GM21737 (cell line): ENCODE measurements at regions not wholly inside any gene's neighbourhood (a gene's known extent, or its start where the extent isn't known, plus 50 kb on each side); places are given as distances from the start of the nearest gene placed in this dataset.
A peak's percentile ranks its signal among the peaks of the same experiment; 100 is the strongest.
"Not testable (repeated sequence)": the region's sequence is repeated elsewhere in the genome, so short reads cannot be mapped to it uniquely, and the experiment has no call there.

ENCODE experiments used
- ATAC-seq: cut with Tn5 transposase; IDR thresholded peaks from one replicate; pipeline ENCODE4 v1.9.1; 2021; ENCODE audit warnings: mild to moderate bottlenecking, moderate library complexity; ENCODE audit not compliant: unreplicated experiment

- not testable (repeated sequence) for ATAC-seq
Observed at GRCh38 chr3:125914608-125915436, 54.2 kb upstream of the ROPN1B start.

GRCh38 chr3:125915437-125915787, 53.6 kb upstream of the ROPN1B start:
- not testable (repeated sequence) for ATAC-seq

- peak; percentile 88 for ATAC-seq
Observed at GRCh38 chr3:125915792-125916375, 53.1 kb upstream of the ROPN1B start.

- ATAC-seq, result peak; percentile 81
Observed at GRCh38 chr3:125916376-125916978, 52.5 kb upstream of the ROPN1B start.

- ATAC-seq, result not testable (repeated sequence)
Observed at GRCh38 chr3:125917020-125917549, 51.9 kb upstream of the ROPN1B start.

GRCh38 chr3:125918024-125918423, 51.0 kb upstream of the ROPN1B start:
- ATAC-seq, result not testable (repeated sequence)

- ATAC-seq, result not testable (repeated sequence)
Observed at GRCh38 chr3:125918451-125918850, 50.5 kb upstream of the ROPN1B start.

GRCh38 chr3:125918866-125919265, 50.1 kb upstream of the ROPN1B start:
- ATAC-seq, result not testable (repeated sequence)
